Esophagus squamous epithelium (tissue), 4 donors: ENCODE measurements at regions not wholly inside any gene's neighbourhood (a gene's known extent, or its start where the extent isn't known, plus 50 kb on each side); places are given as distances from the start of the nearest gene placed in this dataset.
"Not testable (repeated sequence)": the region's sequence is repeated elsewhere in the genome, so short reads cannot be mapped to it uniquely, and the experiment has no call there.

Experiments
- CTCF ChIP-seq, 6 experiments: fragments of 450-650 bp in 4 of 6; fragments of 200-600 bp in 2 of 6; sonication (generic) in 2 of 6; IDR thresholded peaks; one replicate each; pipeline ENCODE4 v1.5.1; 2016 to 2019; ENCODE audit warnings: antibody characterized with exemption in 6 of 6, mild to moderate bottlenecking in 4 of 6, moderate library complexity in 4 of 6
- POLR2A ChIP-seq, 4 donors: fragments of 450-650 bp; IDR thresholded peaks; one replicate each; pipeline ENCODE4 v1.6.1; 2017; ENCODE audit warnings: antibody characterized with exemption in 4 of 4, mild to moderate bottlenecking in 4 of 4, moderate library complexity in 3 of 4

- not testable (repeated sequence) for TF ChIP-seq CTCF, POLR2A (IDR thresholded peaks at IDR 0.05)
These were observed 160.8 kb upstream of the RGS6 start for GRCh38 chr14:71771421-71771820.
